Chondrocyte (in vitro differentiated cells): ENCODE measurements at regions not wholly inside any gene's neighbourhood (a gene's known extent, or its start where the extent isn't known, plus 50 kb on each side); places are given as distances from the start of the nearest gene placed in this dataset.

Experiments
- DNase-seq: peaks from one replicate; pipeline ENCODE4 v3.0.0; 2021; ENCODE audit warnings: mixed read lengths, low spot score
- H3K27ac Mint-ChIP-seq: one replicate; pipeline ENCODE4 v1.8.0; 2021; ENCODE audit warnings: mild to moderate bottlenecking, moderate library complexity, mixed read lengths; ENCODE audit not compliant: unreplicated experiment
- H3K27me3 Mint-ChIP-seq: 2 replicates; pipeline ENCODE4 v1.8.0; 2021; ENCODE audit warnings: low read depth, mixed read lengths
- H3K36me3 Mint-ChIP-seq: 2 replicates; pipeline ENCODE4 v1.8.0; 2021; ENCODE audit warnings: low read depth, mixed read lengths
- H3K4me1 Mint-ChIP-seq: 2 replicates; pipeline ENCODE4 v1.8.0; 2021; ENCODE audit warnings: low read depth, mild to moderate bottlenecking, mixed read lengths
- H3K4me3 Mint-ChIP-seq: one replicate; pipeline ENCODE4 v1.8.0; 2021; ENCODE audit warnings: mild to moderate bottlenecking, moderate library complexity, mixed read lengths; ENCODE audit not compliant: unreplicated experiment
- H3K9me3 Mint-ChIP-seq: 2 replicates; pipeline ENCODE4 v1.8.0; 2021; ENCODE audit warnings: low read depth, mixed read lengths
- CTCF ChIP-seq: fragments of 200-600 bp; sonication (generic); IDR thresholded peaks from 2 replicates; pipeline ENCODE4 v1.5.0; 2021; ENCODE audit warnings: antibody characterized with exemption, mild to moderate bottlenecking, moderate library complexity

GRCh38 chr9:20074291-20074690 lies 285.5 kb upstream of the SLC24A2 start:
- no peak for DNase-seq
- Mint-ChIP-seq H3K9me3 (no peaks in the 10 kb centered on the region), H3K4me3 (no peak overlapping the region), H3K36me3 (peaks cover 2% of the 10 kb centered on the region), H3K4me1 (no peaks in the 10 kb centered on the region), H3K27me3 (peaks cover 14% of the 10 kb centered on the region), H3K27ac (no peak overlapping the region)
- TF ChIP-seq CTCF: no peak

- H3K4me1 Mint-ChIP-seq: peaks cover 7% of the 10 kb centered on the region
- no peaks in the 10 kb centered on the region for H3K9me3 Mint-ChIP-seq
- no peaks in the 10 kb centered on the region for H3K36me3 Mint-ChIP-seq
- H3K27ac Mint-ChIP-seq: no peak overlapping the region
- DNase-seq: no peak
- no peak overlapping the region for H3K4me3 Mint-ChIP-seq
- peaks cover 17% of the 10 kb centered on the region for H3K27me3 Mint-ChIP-seq
- no peak for TF ChIP-seq CTCF
Measured at GRCh38 chr9:20070336-20070735, 281.5 kb upstream of the SLC24A2 start.

GRCh38 chr9:20065796-20066700 lies 277.2 kb upstream of the SLC24A2 start:
- Mint-ChIP-seq H3K9me3 (no peaks in the 10 kb centered on the region), H3K27ac (no peak overlapping the region), H3K27me3 (peaks cover 24% of the 10 kb centered on the region), H3K36me3 (no peaks in the 10 kb centered on the region), H3K4me3 (no peak overlapping the region), H3K4me1 (peaks cover 7% of the 10 kb centered on the region)
- no peak for DNase-seq
- no peak for TF ChIP-seq CTCF

- Mint-ChIP-seq H3K9me3 (no peaks in the 10 kb centered on the region), H3K4me1 (peaks cover 7% of the 10 kb centered on the region), H3K36me3 (no peaks in the 10 kb centered on the region), H3K4me3 (no peak overlapping the region), H3K27ac (no peak overlapping the region), H3K27me3 (peaks cover 24% of the 10 kb centered on the region)
- no peak for DNase-seq
- no peak for TF ChIP-seq CTCF
Measured at GRCh38 chr9:20065046-20065445, 276.2 kb upstream of the SLC24A2 start.

GRCh38 chr9:20054734-20055133 lies 265.9 kb upstream of the SLC24A2 start:
- H3K27ac Mint-ChIP-seq: no peak overlapping the region
- no peaks in the 10 kb centered on the region for H3K9me3 Mint-ChIP-seq
- TF ChIP-seq CTCF: no peak

More at GRCh38 chr9:20054734-20055133, 265.9 kb upstream of the SLC24A2 start:
- peaks cover 15% of the 10 kb centered on the region for H3K27me3 Mint-ChIP-seq
- no peak for DNase-seq
- no peaks in the 10 kb centered on the region for H3K4me1 Mint-ChIP-seq
- H3K36me3 Mint-ChIP-seq: no peaks in the 10 kb centered on the region
- H3K4me3 Mint-ChIP-seq: no peak overlapping the region
